Peyer's patch (tissue), 4 donors: ENCODE measurements at regions not wholly inside any gene's neighbourhood (a gene's known extent, or its start where the extent isn't known, plus 50 kb on each side); places are given as distances from the start of the nearest gene placed in this dataset.

ENCODE experiments used
- CTCF ChIP-seq, 6 experiments: fragments of 450-650 bp in 4 of 6; fragments of 200-600 bp in 2 of 6; sonication (generic) in 1 of 6; IDR thresholded peaks; one replicate each; pipeline ENCODE4 v1.5.1; 2017 to 2019; ENCODE audit warnings: antibody characterized with exemption in 6 of 6, mild to moderate bottlenecking in 3 of 6, moderate library complexity in 1 of 6
- POLR2A ChIP-seq, 2 donors: fragments of 450-650 bp; IDR thresholded peaks; one replicate each; pipeline ENCODE4 v1.5.1; 2017; ENCODE audit warnings: antibody characterized with exemption in 2 of 2, mild to moderate bottlenecking in 2 of 2, moderate library complexity in 2 of 2

DNA sequence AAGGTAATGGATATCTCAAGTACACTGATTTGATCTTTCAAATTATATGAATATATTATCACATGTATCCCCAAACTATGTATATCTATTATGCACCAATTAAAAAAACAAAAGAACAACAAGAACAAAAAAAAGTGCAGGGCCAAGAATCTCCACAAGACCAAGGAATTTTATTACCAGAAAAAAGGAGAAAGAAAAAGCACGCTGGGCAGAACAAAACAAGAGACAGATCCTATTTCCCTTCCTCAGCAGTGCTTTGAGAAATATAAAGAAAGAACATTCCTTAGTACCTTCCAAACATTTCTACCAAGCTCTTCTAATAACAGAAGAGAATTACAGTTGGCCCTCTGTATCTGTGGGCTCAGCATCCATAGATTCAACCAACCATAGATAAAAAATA is 144.7 kb upstream of the CREB1 start:
- TF ChIP-seq CTCF (IDR thresholded peaks at IDR 0.05) (no peak), POLR2A (IDR thresholded peaks at IDR 0.05) (no peak)
